ENCODE measurements at regions not wholly inside any gene's neighbourhood (a gene's known extent, or its start where the extent isn't known, plus 50 kb on each side); places are given as distances from the start of the nearest gene placed in this dataset.

GRCh38 chr4:34964613-34965012, 1279.7 kb downstream of the ARAP2 start (continued):
- no peak for TF ChIP-seq ATF3 (IDR thresholded peaks at IDR 0.05; ENCODE audit: insufficient read depth, low read depth, low read length)
- TF ChIP-seq CHD1 (IDR thresholded peaks at IDR 0.05; ENCODE audit: low read depth, low read length): no peak
- no peak for TF ChIP-seq ASH2L (IDR thresholded peaks at IDR 0.05; ENCODE audit: low read length)
- TF ChIP-seq YY1 (IDR thresholded peaks at IDR 0.05; ENCODE audit: low read depth, low read length): no peak
- TF ChIP-seq SAP30 (IDR thresholded peaks at IDR 0.05; ENCODE audit: insufficient read depth, insufficient replicate concordance, low read length): no peak
- no peak for TF ChIP-seq GABPA (IDR thresholded peaks at IDR 0.05; ENCODE audit: borderline replicate concordance, insufficient read depth, low read length)
- TF ChIP-seq CTBP2 (IDR thresholded peaks at IDR 0.05; ENCODE audit: borderline replicate concordance, insufficient read depth, insufficient read length, low read length): no peak
